VCaP (cell line): ENCODE measurements at regions not wholly inside any gene's neighbourhood (a gene's known extent, or its start where the extent isn't known, plus 50 kb on each side); places are given as distances from the start of the nearest gene placed in this dataset.

Source experiments
- H3K27ac ChIP-seq: fragments of 450-650 bp; 2 replicates; pipeline ENCODE4 v1.5.1; 2017
- TF ChIP-seq, protein P1 (sequence below): fragments of 450-650 bp; conservative IDR thresholded peaks from 2 replicates; pipeline ENCODE4 v1.5.1; 2017; ENCODE audit warnings: mild to moderate bottlenecking, moderate library complexity

- no peak overlapping the region for H3K27ac ChIP-seq
- TF ChIP-seq, protein P1, sequence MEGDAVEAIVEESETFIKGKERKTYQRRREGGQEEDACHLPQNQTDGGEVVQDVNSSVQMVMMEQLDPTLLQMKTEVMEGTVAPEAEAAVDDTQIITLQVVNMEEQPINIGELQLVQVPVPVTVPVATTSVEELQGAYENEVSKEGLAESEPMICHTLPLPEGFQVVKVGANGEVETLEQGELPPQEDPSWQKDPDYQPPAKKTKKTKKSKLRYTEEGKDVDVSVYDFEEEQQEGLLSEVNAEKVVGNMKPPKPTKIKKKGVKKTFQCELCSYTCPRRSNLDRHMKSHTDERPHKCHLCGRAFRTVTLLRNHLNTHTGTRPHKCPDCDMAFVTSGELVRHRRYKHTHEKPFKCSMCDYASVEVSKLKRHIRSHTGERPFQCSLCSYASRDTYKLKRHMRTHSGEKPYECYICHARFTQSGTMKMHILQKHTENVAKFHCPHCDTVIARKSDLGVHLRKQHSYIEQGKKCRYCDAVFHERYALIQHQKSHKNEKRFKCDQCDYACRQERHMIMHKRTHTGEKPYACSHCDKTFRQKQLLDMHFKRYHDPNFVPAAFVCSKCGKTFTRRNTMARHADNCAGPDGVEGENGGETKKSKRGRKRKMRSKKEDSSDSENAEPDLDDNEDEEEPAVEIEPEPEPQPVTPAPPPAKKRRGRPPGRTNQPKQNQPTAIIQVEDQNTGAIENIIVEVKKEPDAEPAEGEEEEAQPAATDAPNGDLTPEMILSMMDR = no peak
These were observed 51.5 kb upstream of the BTC start for GRCh38 chr4:74845834-74846233.
